ENCODE measurements at regions not wholly inside any gene's neighbourhood (a gene's known extent, or its start where the extent isn't known, plus 50 kb on each side); places are given as distances from the start of the nearest gene placed in this dataset.

DNA sequence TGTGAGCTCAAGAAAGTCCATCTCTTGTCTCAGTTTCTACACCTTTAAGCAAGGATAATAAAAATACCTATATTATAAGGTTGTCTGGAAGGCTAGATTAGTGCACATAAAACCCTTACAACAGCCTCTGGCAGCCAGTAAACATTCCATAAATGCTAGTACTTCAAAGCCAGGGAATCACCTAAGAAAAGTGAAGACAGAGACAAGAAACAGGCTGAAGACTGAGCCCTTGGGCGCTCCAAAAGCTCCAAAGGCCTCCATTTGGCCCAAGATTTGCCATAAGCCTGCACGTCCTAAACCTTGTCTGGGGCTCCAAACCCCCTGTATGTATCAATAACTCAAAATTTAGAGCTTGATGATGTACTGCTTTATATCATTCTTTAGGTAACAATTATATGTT is 52.2 kb upstream of the AKIP1 start:
- Histone ChIP-seq H3K4me1 (no peaks in the 10 kb centered on the region), H3K27ac (no peak overlapping the region), H3K36me3 (no peaks in the 10 kb centered on the region), H3K9me3 (no peaks in the 10 kb centered on the region), H3K4me3 (no peak overlapping the region), H3K27me3 (no peaks in the 10 kb centered on the region)
- intact Hi-C loops (cut with DNase I): no loop called here
- no peak for ATAC-seq
- TF ChIP-seq, protein P1, sequence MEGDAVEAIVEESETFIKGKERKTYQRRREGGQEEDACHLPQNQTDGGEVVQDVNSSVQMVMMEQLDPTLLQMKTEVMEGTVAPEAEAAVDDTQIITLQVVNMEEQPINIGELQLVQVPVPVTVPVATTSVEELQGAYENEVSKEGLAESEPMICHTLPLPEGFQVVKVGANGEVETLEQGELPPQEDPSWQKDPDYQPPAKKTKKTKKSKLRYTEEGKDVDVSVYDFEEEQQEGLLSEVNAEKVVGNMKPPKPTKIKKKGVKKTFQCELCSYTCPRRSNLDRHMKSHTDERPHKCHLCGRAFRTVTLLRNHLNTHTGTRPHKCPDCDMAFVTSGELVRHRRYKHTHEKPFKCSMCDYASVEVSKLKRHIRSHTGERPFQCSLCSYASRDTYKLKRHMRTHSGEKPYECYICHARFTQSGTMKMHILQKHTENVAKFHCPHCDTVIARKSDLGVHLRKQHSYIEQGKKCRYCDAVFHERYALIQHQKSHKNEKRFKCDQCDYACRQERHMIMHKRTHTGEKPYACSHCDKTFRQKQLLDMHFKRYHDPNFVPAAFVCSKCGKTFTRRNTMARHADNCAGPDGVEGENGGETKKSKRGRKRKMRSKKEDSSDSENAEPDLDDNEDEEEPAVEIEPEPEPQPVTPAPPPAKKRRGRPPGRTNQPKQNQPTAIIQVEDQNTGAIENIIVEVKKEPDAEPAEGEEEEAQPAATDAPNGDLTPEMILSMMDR (IDR thresholded peaks at IDR 0.05): no peak
- DNase-seq: no peak

Data from upper lobe of right lung (tissue), 1 donor.